Cardiac fibroblast (primary cell): ENCODE measurements at regions not wholly inside any gene's neighbourhood (a gene's known extent, or its start where the extent isn't known, plus 50 kb on each side); places are given as distances from the start of the nearest gene placed in this dataset.

Source experiments
- DNase-seq, 2 donors: peaks; one replicate each; pipeline versions ENCODE4 v3.0.0 to v3.0.0-alpha.2; 2010; ENCODE audit warnings: low read depth in 2 of 2
- H3K4me3 ChIP-seq, 2 donors: replicated peaks in 1 of 2; 1 replicate in 1 of 2; 2 replicates in 1 of 2; pipeline ENCODE4 v1.5.1; 2011; ENCODE audit warnings: low read depth in 2 of 2, low read length in 2 of 2, mild to moderate bottlenecking in 2 of 2, moderate library complexity in 1 of 2
- TF ChIP-seq, protein P1 (sequence below): IDR thresholded peaks from one replicate; pipeline ENCODE4 v1.5.1; 2011; ENCODE audit warnings: low read depth, mild to moderate bottlenecking, low read length, inconsistent platforms

DNA sequence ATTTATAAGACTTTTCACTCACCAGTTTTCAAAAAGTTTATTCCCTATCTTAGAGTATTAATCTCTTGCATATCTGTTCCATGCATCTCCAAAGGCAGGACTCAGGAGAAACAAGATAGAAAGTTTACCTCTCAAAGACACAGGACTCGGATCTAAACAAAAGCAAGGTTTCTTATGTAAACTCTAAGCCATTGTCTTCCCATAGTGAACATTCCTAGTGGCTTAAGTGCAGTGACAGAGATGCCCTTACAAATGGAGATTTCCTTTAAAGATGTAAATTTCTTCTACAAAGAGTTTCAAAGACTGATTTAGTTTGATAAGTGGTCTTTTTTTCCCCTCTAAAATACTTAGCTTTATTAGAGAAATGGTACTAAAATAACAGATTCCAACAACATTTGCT is 209.8 kb downstream of the ACTR3B start:
- DNase-seq: no peak
- TF ChIP-seq, protein P1, sequence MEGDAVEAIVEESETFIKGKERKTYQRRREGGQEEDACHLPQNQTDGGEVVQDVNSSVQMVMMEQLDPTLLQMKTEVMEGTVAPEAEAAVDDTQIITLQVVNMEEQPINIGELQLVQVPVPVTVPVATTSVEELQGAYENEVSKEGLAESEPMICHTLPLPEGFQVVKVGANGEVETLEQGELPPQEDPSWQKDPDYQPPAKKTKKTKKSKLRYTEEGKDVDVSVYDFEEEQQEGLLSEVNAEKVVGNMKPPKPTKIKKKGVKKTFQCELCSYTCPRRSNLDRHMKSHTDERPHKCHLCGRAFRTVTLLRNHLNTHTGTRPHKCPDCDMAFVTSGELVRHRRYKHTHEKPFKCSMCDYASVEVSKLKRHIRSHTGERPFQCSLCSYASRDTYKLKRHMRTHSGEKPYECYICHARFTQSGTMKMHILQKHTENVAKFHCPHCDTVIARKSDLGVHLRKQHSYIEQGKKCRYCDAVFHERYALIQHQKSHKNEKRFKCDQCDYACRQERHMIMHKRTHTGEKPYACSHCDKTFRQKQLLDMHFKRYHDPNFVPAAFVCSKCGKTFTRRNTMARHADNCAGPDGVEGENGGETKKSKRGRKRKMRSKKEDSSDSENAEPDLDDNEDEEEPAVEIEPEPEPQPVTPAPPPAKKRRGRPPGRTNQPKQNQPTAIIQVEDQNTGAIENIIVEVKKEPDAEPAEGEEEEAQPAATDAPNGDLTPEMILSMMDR: no peak
- H3K4me3 ChIP-seq: no peak overlapping the region

GRCh38 chr7:152969839-152970238 is 210.3 kb downstream of the ACTR3B start:
- no peak for DNase-seq
- H3K4me3 ChIP-seq: no peak overlapping the region
- TF ChIP-seq, protein P1: no peak

GRCh38 chr7:152970481-152970880 is 210.9 kb downstream of the ACTR3B start:
- DNase-seq: no peak
- H3K4me3 ChIP-seq: no peak overlapping the region
- TF ChIP-seq, protein P1: no peak

GRCh38 chr7:152974577-152974976 is 215.0 kb downstream of the ACTR3B start:
- TF ChIP-seq, protein P1: no peak
- no peak overlapping the region for H3K4me3 ChIP-seq
- DNase-seq: no peak

DNA sequence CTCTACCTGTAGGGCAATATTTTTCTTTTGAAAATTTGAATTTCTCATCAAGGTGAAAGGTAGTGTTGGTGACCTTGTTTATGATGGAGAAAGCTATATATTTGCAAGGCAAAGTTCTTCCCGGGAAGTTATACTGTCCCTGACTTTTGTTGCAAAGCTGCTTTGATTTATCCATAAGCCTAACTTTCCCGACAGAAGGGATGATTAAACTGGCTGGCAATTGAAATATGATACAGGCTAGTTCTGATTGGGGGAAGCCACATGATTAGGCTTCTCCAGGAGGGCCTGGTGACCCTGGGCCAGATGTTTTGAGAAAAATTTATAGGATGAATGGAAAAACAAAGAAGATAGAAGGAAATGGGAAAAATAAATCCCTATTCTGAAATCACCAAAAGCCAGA is 215.5 kb downstream of the ACTR3B start:
- DNase-seq: no peak
- TF ChIP-seq, protein P1: no peak
- H3K4me3 ChIP-seq: no peak overlapping the region

DNA sequence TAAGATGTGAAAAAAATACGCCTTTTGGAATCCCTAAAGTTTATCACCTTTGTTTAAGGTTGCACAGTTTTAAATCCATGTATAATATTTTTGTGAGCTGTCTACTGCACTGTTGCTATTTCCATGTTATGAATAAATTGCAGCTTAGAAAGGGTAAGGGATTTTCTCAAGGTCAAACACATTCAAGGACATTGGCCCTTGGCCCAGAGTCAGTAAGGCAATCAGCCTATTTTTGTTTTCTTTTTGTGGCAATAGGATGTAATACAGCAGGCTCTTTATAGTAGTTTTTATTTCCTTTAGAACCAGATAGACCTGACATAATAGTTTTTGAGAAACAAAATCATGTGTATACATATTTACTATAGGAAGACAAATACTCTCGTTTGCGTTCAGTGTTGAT is 219.8 kb downstream of the ACTR3B start:
- TF ChIP-seq, protein P1: no peak
- DNase-seq: no peak
- no peak overlapping the region for H3K4me3 ChIP-seq

GRCh38 chr7:152984421-152984820 is 224.9 kb downstream of the ACTR3B start:
- TF ChIP-seq, protein P1: no peak
- no peak for DNase-seq
- H3K4me3 ChIP-seq: no peak overlapping the region
